ENCODE measurements at regions not wholly inside any gene's neighbourhood (a gene's known extent, or its start where the extent isn't known, plus 50 kb on each side); places are given as distances from the start of the nearest gene placed in this dataset.

- intact Hi-C loops (cut with DNase I; ENCODE audit: low total_unique reads) = no loop called here
- no peaks in the 10 kb centered on the region for H3K27me3 ChIP-seq
- no peak overlapping the region for H3K4me3 ChIP-seq
- no peaks in the 10 kb centered on the region for H3K9me3 ChIP-seq
- no peaks in the 10 kb centered on the region for H3K36me3 ChIP-seq
- DNase-seq = no peak
- no peaks in the 10 kb centered on the region for H3K4me1 ChIP-seq
- H3K27ac ChIP-seq = no peak overlapping the region
- TF ChIP-seq CTCF (IDR thresholded peaks at IDR 0.05) = no peak
Observed at GRCh38 chr5:121396716-121397115, 455.0 kb upstream of the FTMT start.

- H3K27me3 ChIP-seq = no peaks in the 10 kb centered on the region
- H3K36me3 ChIP-seq = no peaks in the 10 kb centered on the region
- H3K4me3 ChIP-seq = no peak overlapping the region
- TF ChIP-seq CTCF (IDR thresholded peaks at IDR 0.05) = no peak
- no peaks in the 10 kb centered on the region for H3K4me1 ChIP-seq
- DNase-seq = no peak
- intact Hi-C loops (cut with DNase I; ENCODE audit: low total_unique reads) = no loop called here
- H3K9me3 ChIP-seq = no peaks in the 10 kb centered on the region
- no peak overlapping the region for H3K27ac ChIP-seq
Observed at GRCh38 chr5:121399879-121400278, 451.8 kb upstream of the FTMT start.

GRCh38 chr5:121408778-121409177 lies 442.9 kb upstream of the FTMT start:
- Histone ChIP-seq H3K36me3 (no peaks in the 10 kb centered on the region), H3K27ac (no peak overlapping the region), H3K27me3 (no peaks in the 10 kb centered on the region), H3K4me1 (no peaks in the 10 kb centered on the region), H3K9me3 (no peaks in the 10 kb centered on the region), H3K4me3 (no peak overlapping the region)
- no peak for DNase-seq
- intact Hi-C loops (cut with DNase I; ENCODE audit: low total_unique reads) = no loop called here
- no peak for TF ChIP-seq CTCF (IDR thresholded peaks at IDR 0.05)

- Histone ChIP-seq H3K4me3 (no peak overlapping the region), H3K36me3 (no peaks in the 10 kb centered on the region), H3K4me1 (no peaks in the 10 kb centered on the region), H3K27ac (no peak overlapping the region), H3K9me3 (no peaks in the 10 kb centered on the region), H3K27me3 (no peaks in the 10 kb centered on the region)
- DNase-seq = no peak
- intact Hi-C loops (cut with DNase I; ENCODE audit: low total_unique reads) = no loop called here
- no peak for TF ChIP-seq CTCF (IDR thresholded peaks at IDR 0.05)
Observed at GRCh38 chr5:121415270-121415669, 436.4 kb upstream of the FTMT start.

GRCh38 chr5:121421646-121422045 lies 430.0 kb upstream of the FTMT start:
- Histone ChIP-seq H3K9me3 (no peaks in the 10 kb centered on the region), H3K27me3 (no peaks in the 10 kb centered on the region), H3K4me1 (no peaks in the 10 kb centered on the region), H3K4me3 (no peak overlapping the region), H3K36me3 (no peaks in the 10 kb centered on the region), H3K27ac (no peak overlapping the region)
- no peak for DNase-seq
- intact Hi-C loops (cut with DNase I; ENCODE audit: low total_unique reads) = no loop called here
- TF ChIP-seq CTCF (IDR thresholded peaks at IDR 0.05) = no peak

GRCh38 chr5:121424976-121425375 lies 426.7 kb upstream of the FTMT start:
- Histone ChIP-seq H3K36me3 (no peaks in the 10 kb centered on the region), H3K27ac (no peak overlapping the region), H3K27me3 (no peaks in the 10 kb centered on the region), H3K4me3 (no peak overlapping the region), H3K9me3 (no peaks in the 10 kb centered on the region), H3K4me1 (no peaks in the 10 kb centered on the region)
- intact Hi-C loops (cut with DNase I; ENCODE audit: low total_unique reads) = no loop called here
- no peak for TF ChIP-seq CTCF (IDR thresholded peaks at IDR 0.05)
- no peak for DNase-seq
